Trophoblast cell (in vitro differentiated cells and primary cell): ENCODE measurements at regions not wholly inside any gene's neighbourhood (a gene's known extent, or its start where the extent isn't known, plus 50 kb on each side); places are given as distances from the start of the nearest gene placed in this dataset.

ENCODE experiments used
- DNase-seq, 2 donors: peaks; one replicate each; pipeline ENCODE4 v3.0.0-alpha.2; 2016
- H2AFZ ChIP-seq: 2 replicates; pipeline ENCODE4 v1.6.1; 2013; ENCODE audit warnings: low read length, moderate library complexity, mild to moderate bottlenecking; ENCODE audit not compliant: insufficient read depth, poor library complexity
- H2AK5ac ChIP-seq: 2 replicates; pipeline ENCODE4 v1.6.1; 2013; ENCODE audit warnings: mild to moderate bottlenecking, low read length
- H2BK120ac ChIP-seq: 2 replicates; pipeline ENCODE4 v1.6.1; 2013; ENCODE audit warnings: low read length, mild to moderate bottlenecking, moderate library complexity; ENCODE audit not compliant: insufficient read depth, poor library complexity
- H2BK12ac ChIP-seq: 2 replicates; pipeline ENCODE4 v1.6.1; 2013; ENCODE audit warnings: mild to moderate bottlenecking, low read length, moderate library complexity
- H2BK5ac ChIP-seq: 2 replicates; pipeline ENCODE4 v1.6.1; 2013; ENCODE audit warnings: low read length, low read depth, moderate library complexity, mild to moderate bottlenecking; ENCODE audit not compliant: poor library complexity
- H3K14ac ChIP-seq: 2 replicates; pipeline ENCODE4 v1.6.1; 2013; ENCODE audit warnings: mild to moderate bottlenecking, low read length
- H3K18ac ChIP-seq: 2 replicates; pipeline ENCODE4 v1.6.1; 2013; ENCODE audit warnings: mild to moderate bottlenecking, low read length
- H3K23ac ChIP-seq: 2 replicates; pipeline ENCODE4 v1.6.1; 2013; ENCODE audit warnings: low read length
- H3K27ac ChIP-seq: 2 replicates; pipeline ENCODE4 v1.5.1; 2013; ENCODE audit warnings: low read depth, mild to moderate bottlenecking, inconsistent platforms, low read length, moderate library complexity
- H3K27me3 ChIP-seq: 2 replicates; pipeline ENCODE4 v1.6.1; 2013; ENCODE audit warnings: inconsistent platforms, mild to moderate bottlenecking, low read length, moderate library complexity; ENCODE audit not compliant: insufficient read depth
- H3K36me3 ChIP-seq, 2 experiments: 1 replicate in 1 of 2; 2 replicates in 1 of 2; pipeline ENCODE4 v1.6.1; 2013; ENCODE audit warnings: low read length in 2 of 2, mild to moderate bottlenecking in 2 of 2, moderate library complexity in 1 of 2; ENCODE audit not compliant: insufficient read depth in 2 of 2, control insufficient read depth in 1 of 2
- H3K4ac ChIP-seq: 2 replicates; pipeline ENCODE4 v1.6.1; 2013; ENCODE audit warnings: low read depth, mild to moderate bottlenecking, low read length, moderate library complexity
- H3K4me1 ChIP-seq, 2 experiments: 1 replicate in 1 of 2; 2 replicates in 1 of 2; pipeline ENCODE4 v1.6.1; 2013; ENCODE audit warnings: low read length in 2 of 2, mild to moderate bottlenecking in 2 of 2, moderate library complexity in 1 of 2; ENCODE audit not compliant: insufficient read depth in 2 of 2, control insufficient read depth in 1 of 2
- H3K4me2 ChIP-seq: 2 replicates; pipeline ENCODE4 v1.6.1; 2013; ENCODE audit warnings: inconsistent platforms, mild to moderate bottlenecking, low read length, moderate library complexity
- H3K4me3 ChIP-seq: 2 replicates; pipeline ENCODE4 v1.5.1; 2013; ENCODE audit warnings: mild to moderate bottlenecking, low read depth, low read length, inconsistent platforms
- H3K79me1 ChIP-seq: one replicate; pipeline ENCODE4 v1.6.1; 2013; ENCODE audit warnings: low read length
- H3K79me2 ChIP-seq: 2 replicates; pipeline ENCODE4 v1.6.1; 2013; ENCODE audit warnings: low read length, mild to moderate bottlenecking; ENCODE audit not compliant: control insufficient read depth, insufficient read depth, poor library complexity
- H3K9ac ChIP-seq: 2 replicates; pipeline ENCODE4 v1.6.1; 2013; ENCODE audit warnings: mild to moderate bottlenecking, low read length
- H3K9me3 ChIP-seq: 2 replicates; pipeline ENCODE4 v1.6.1; 2013; ENCODE audit warnings: low read depth, mild to moderate bottlenecking, control low read depth, inconsistent platforms, low read length; ENCODE audit not compliant: insufficient read depth
- H4K12ac ChIP-seq: 2 replicates; pipeline ENCODE4 v1.6.1; 2013; ENCODE audit warnings: low read depth, mild to moderate bottlenecking, low read length, moderate library complexity
- H4K8ac ChIP-seq: 2 replicates; pipeline ENCODE4 v1.6.1; 2013; ENCODE audit warnings: low read depth, mild to moderate bottlenecking, low read length, moderate library complexity
- H4K91ac ChIP-seq: one replicate; pipeline ENCODE4 v1.6.1; 2013; ENCODE audit warnings: low read depth, mild to moderate bottlenecking, low read length, moderate library complexity
- WGBS: extraction: QIAGEN DNeasy Blood & Tissue Kit; methylation state at CpG from one replicate; pipeline ENCODE4 v1.1.7; 2013; ENCODE audit warnings: missing lambda C conversion rate; ENCODE audit not compliant: insufficient read length, insufficient coverage; ENCODE audit errors: extremely low coverage; 5-methylcytosine and 5-hydroxymethylcytosine counted together

GRCh38 chr3:180828723-180829408 is 83.6 kb upstream of the FXR1 start:
- Histone ChIP-seq H3K4me1 (no peaks in the 10 kb centered on the region), H3K23ac (no peak overlapping the region), H2BK12ac (no peak overlapping the region)

GRCh38 chr3:180829409-180830405 is 82.8 kb upstream of the FXR1 start:
- H2AFZ ChIP-seq, result no peak overlapping the region
- H3K36me3 ChIP-seq, result no peaks in the 10 kb centered on the region
- H2BK12ac ChIP-seq, result no peak overlapping the region
- DNase-seq, result no peak
- no peak overlapping the region for H4K91ac ChIP-seq
- H3K4ac ChIP-seq, result no peak overlapping the region
- no peak overlapping the region for H2BK5ac ChIP-seq
- no peaks in the 10 kb centered on the region for H3K9me3 ChIP-seq
- H3K4me1 ChIP-seq, result no peaks in the 10 kb centered on the region
- no peak overlapping the region for H3K4me2 ChIP-seq
- H3K27ac ChIP-seq, result no peak overlapping the region
- H3K4me3 ChIP-seq, result no peak overlapping the region
- no peak overlapping the region for H2AK5ac ChIP-seq
- no peak overlapping the region for H3K23ac ChIP-seq
- H3K27me3 ChIP-seq, result no peaks in the 10 kb centered on the region
- no peak overlapping the region for H4K12ac ChIP-seq
- no peak overlapping the region for H3K9ac ChIP-seq
- no peaks in the 10 kb centered on the region for H3K79me2 ChIP-seq
- H2BK120ac ChIP-seq, result no peak overlapping the region
- no peak overlapping the region for H3K14ac ChIP-seq
- H3K18ac ChIP-seq, result no peak overlapping the region
- no peaks in the 10 kb centered on the region for H3K79me1 ChIP-seq
- no peak overlapping the region for H4K8ac ChIP-seq
- WGBS, result no CpG with 5 or more reads among the region's 37 CpGs

More at GRCh38 chr3:180828723-180829408, 83.6 kb upstream of the FXR1 start:
- H2AK5ac ChIP-seq, result no peak overlapping the region
- H3K4ac ChIP-seq, result no peak overlapping the region
- no peak overlapping the region for H4K91ac ChIP-seq
- no peaks in the 10 kb centered on the region for H3K36me3 ChIP-seq
- no peak overlapping the region for H2BK5ac ChIP-seq
- H4K8ac ChIP-seq, result no peak overlapping the region
- no CpG with 5 or more reads among the region's 43 CpGs for WGBS
- H3K9me3 ChIP-seq, result no peaks in the 10 kb centered on the region
- no peak overlapping the region for H3K14ac ChIP-seq
- no peak overlapping the region for H3K9ac ChIP-seq
- no peak overlapping the region for H4K12ac ChIP-seq
- H3K27ac ChIP-seq, result no peak overlapping the region
- no peak overlapping the region for H2BK120ac ChIP-seq
- no peak for DNase-seq
- no peak overlapping the region for H3K4me2 ChIP-seq
- no peaks in the 10 kb centered on the region for H3K79me1 ChIP-seq
- H3K79me2 ChIP-seq, result no peaks in the 10 kb centered on the region
- no peak overlapping the region for H2AFZ ChIP-seq
- no peak overlapping the region for H3K4me3 ChIP-seq
- no peaks in the 10 kb centered on the region for H3K27me3 ChIP-seq
- H3K18ac ChIP-seq, result no peak overlapping the region

- Histone ChIP-seq H2BK12ac (no peak overlapping the region), H3K79me1 (no peaks in the 10 kb centered on the region), H3K4me1 (no peaks in the 10 kb centered on the region), H3K79me2 (no peaks in the 10 kb centered on the region), H3K27me3 (no peaks in the 10 kb centered on the region), H3K36me3 (no peaks in the 10 kb centered on the region), H2AK5ac (no peak overlapping the region), H2BK120ac (no peak overlapping the region), H3K4ac (no peak overlapping the region), H3K27ac (no peak overlapping the region), H3K4me2 (no peak overlapping the region), H3K4me3 (no peak overlapping the region), H4K8ac (no peak overlapping the region), H2BK5ac (no peak overlapping the region), H4K12ac (no peak overlapping the region), H3K14ac (no peak overlapping the region), H3K9me3 (no peaks in the 10 kb centered on the region), H3K23ac (no peak overlapping the region), H3K18ac (no peak overlapping the region), H4K91ac (no peak overlapping the region), H3K9ac (no peak overlapping the region), H2AFZ (no peak overlapping the region)
- WGBS, result no CpG with 5 or more reads among the region's 2 CpGs
- DNase-seq, result no peak
Measured at GRCh38 chr3:180835501-180835900, 77.0 kb upstream of the FXR1 start.

GRCh38 chr3:180836766-180837165 is 75.7 kb upstream of the FXR1 start:
- Histone ChIP-seq H2BK5ac (no peak overlapping the region), H4K91ac (no peak overlapping the region), H3K79me2 (no peaks in the 10 kb centered on the region), H2BK120ac (no peak overlapping the region), H4K12ac (no peak overlapping the region), H3K79me1 (no peaks in the 10 kb centered on the region), H3K9me3 (no peaks in the 10 kb centered on the region), H3K4me2 (no peak overlapping the region), H3K4me1 (no peaks in the 10 kb centered on the region), H2BK12ac (no peak overlapping the region), H3K4ac (no peak overlapping the region), H3K18ac (no peak overlapping the region), H4K8ac (no peak overlapping the region), H2AK5ac (no peak overlapping the region), H2AFZ (no peak overlapping the region), H3K9ac (no peak overlapping the region), H3K36me3 (no peaks in the 10 kb centered on the region), H3K23ac (no peak overlapping the region), H3K27me3 (no peaks in the 10 kb centered on the region), H3K4me3 (no peak overlapping the region), H3K27ac (no peak overlapping the region), H3K14ac (no peak overlapping the region)
- no CpG with 5 or more reads among the region's 1 CpG for WGBS
- no peak for DNase-seq
